8988T (cell line): ENCODE measurements at regions not wholly inside any gene's neighbourhood (a gene's known extent, or its start where the extent isn't known, plus 50 kb on each side); places are given as distances from the start of the nearest gene placed in this dataset.
"Not testable (repeated sequence)": the region's sequence is repeated elsewhere in the genome, so short reads cannot be mapped to it uniquely, and the experiment has no call there.

ENCODE experiments used
- DNase-seq: peaks from one replicate; pipeline ENCODE4 v3.0.0; 2011

- no peak for DNase-seq
Observed at GRCh38 chr19:29154163-29154562, 58.8 kb downstream of the UQCRFS1 start.

- no peak for DNase-seq
Observed at GRCh38 chr19:29145756-29146155, 67.2 kb downstream of the UQCRFS1 start.

- DNase-seq: no peak
Observed at GRCh38 chr19:29143183-29143582, 69.8 kb downstream of the UQCRFS1 start.

GRCh38 chr19:29139227-29139626 lies 73.7 kb downstream of the UQCRFS1 start:
- DNase-seq: no peak

GRCh38 chr19:29138206-29138605 lies 74.7 kb downstream of the UQCRFS1 start:
- DNase-seq: not testable (repeated sequence)

GRCh38 chr19:29131456-29131855 lies 81.5 kb downstream of the UQCRFS1 start:
- DNase-seq: no peak

GRCh38 chr19:29129148-29129547 lies 83.8 kb downstream of the UQCRFS1 start:
- no peak for DNase-seq

GRCh38 chr19:29128203-29128602 lies 84.7 kb downstream of the UQCRFS1 start:
- no peak for DNase-seq

- no peak for DNase-seq
Observed at GRCh38 chr19:29122185-29122584, 90.8 kb downstream of the UQCRFS1 start.

- DNase-seq: no peak
Observed at GRCh38 chr19:29121684-29122083, 91.3 kb downstream of the UQCRFS1 start.

- no peak for DNase-seq
Observed at GRCh38 chr19:29120466-29120865, 92.5 kb downstream of the UQCRFS1 start.

- no peak for DNase-seq
Observed at GRCh38 chr19:29119590-29119989, 93.4 kb downstream of the UQCRFS1 start.

GRCh38 chr19:29118389-29118788 lies 94.6 kb downstream of the UQCRFS1 start:
- DNase-seq: no peak

- DNase-seq: no peak
Observed at GRCh38 chr19:29117926-29118325, 95.0 kb downstream of the UQCRFS1 start.

- DNase-seq: no peak
Observed at GRCh38 chr19:29115181-29115580, 97.8 kb downstream of the UQCRFS1 start.

- DNase-seq: no peak
Observed at GRCh38 chr19:29113838-29114237, 99.1 kb downstream of the UQCRFS1 start.

- DNase-seq: no peak
Observed at GRCh38 chr19:29111576-29111975, 101.4 kb downstream of the UQCRFS1 start.

- DNase-seq: no peak
Observed at GRCh38 chr19:29107831-29108230, 105.1 kb downstream of the UQCRFS1 start.

- no peak for DNase-seq
Observed at GRCh38 chr19:29106346-29106885, 106.5 kb downstream of the UQCRFS1 start.

- no peak for DNase-seq
Observed at GRCh38 chr19:29105629-29106292, 107.2 kb downstream of the UQCRFS1 start.

- DNase-seq: no peak
Observed at GRCh38 chr19:29104605-29105241, 108.2 kb downstream of the UQCRFS1 start.

- DNase-seq: no peak
Observed at GRCh38 chr19:29098863-29099481, 114.0 kb downstream of the UQCRFS1 start.

GRCh38 chr19:29098091-29098490 lies 114.9 kb downstream of the UQCRFS1 start:
- no peak for DNase-seq

GRCh38 chr19:29096896-29097295 lies 116.1 kb downstream of the UQCRFS1 start:
- DNase-seq: no peak
